ENCODE measurements at regions not wholly inside any gene's neighbourhood (a gene's known extent, or its start where the extent isn't known, plus 50 kb on each side); places are given as distances from the start of the nearest gene placed in this dataset.

- no peaks in the 10 kb centered on the region for H3K9me3 ChIP-seq
- DNase-seq, result no peak
- no peak overlapping the region for H3K27ac ChIP-seq
- intact Hi-C loops (cut with DNase I), result no loop called here
- TF ChIP-seq POLR2A (IDR thresholded peaks at IDR 0.05) (no peak), CTCF (IDR thresholded peaks at IDR 0.05) (no peak)
- H3K36me3 ChIP-seq, result no peaks in the 10 kb centered on the region
- H3K27me3 ChIP-seq, result no peaks in the 10 kb centered on the region
- H3K4me3 ChIP-seq (replicated peaks in 1 of 3), result no peak overlapping the region
- no peaks in the 10 kb centered on the region for H3K4me1 ChIP-seq
These were observed 79.0 kb upstream of the BMP5 start for GRCh38 chr6:55954436-55954835.

DNA sequence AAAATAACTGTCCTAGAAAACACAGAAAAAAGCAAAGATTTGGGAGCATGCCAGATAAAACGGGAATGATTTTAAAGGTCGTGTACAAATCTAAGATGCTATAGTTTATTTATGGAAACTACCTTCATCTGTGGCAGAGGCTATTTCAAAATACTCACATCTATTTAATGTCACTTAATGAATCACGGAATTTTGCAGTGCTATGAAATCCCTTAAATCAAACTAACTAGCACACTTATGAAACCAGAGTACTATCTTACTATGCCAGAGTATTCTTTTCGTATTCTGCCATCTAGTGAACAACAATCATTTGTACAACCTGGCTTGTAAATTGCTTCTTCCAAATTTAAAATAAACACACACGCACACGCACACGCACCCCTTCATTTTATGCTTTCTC, 77.9 kb upstream of the BMP5 start:
- WGBS, 2 donors, result 30 to 36% methylated on average over 7 of the region's 7 CpGs
- DNase-seq, result no peak
- Histone ChIP-seq H3K36me3 (no peaks in the 10 kb centered on the region), H3K4me1 (no peaks in the 10 kb centered on the region), H3K4me3 (replicated peaks in 1 of 3) (no peak overlapping the region), H3K27me3 (no peaks in the 10 kb centered on the region), H3K9me3 (no peaks in the 10 kb centered on the region), H3K27ac (no peak overlapping the region)
- intact Hi-C loops (cut with DNase I), result no loop called here
- TF ChIP-seq CTCF (IDR thresholded peaks at IDR 0.05) (peak in 3 of 6 experiments; percentile 26 to 39 (median 31)), POLR2A (IDR thresholded peaks at IDR 0.05) (no peak)

GRCh38 chr6:55950071-55950814, 74.9 kb upstream of the BMP5 start:
- TF ChIP-seq CTCF (IDR thresholded peaks at IDR 0.05), result no peak
- no peak for TF ChIP-seq POLR2A (IDR thresholded peaks at IDR 0.05)
- Histone ChIP-seq H3K4me1 (no peaks in the 10 kb centered on the region), H3K4me3 (replicated peaks in 1 of 3) (no peak overlapping the region), H3K36me3 (no peaks in the 10 kb centered on the region), H3K27ac (no peak overlapping the region), H3K9me3 (no peaks in the 10 kb centered on the region), H3K27me3 (no peaks in the 10 kb centered on the region)
- intact Hi-C loops (cut with DNase I), result no loop called here
- WGBS, 2 donors, result 92 to 96% methylated on average over 8 to 14 of the region's 26 CpGs
- DNase-seq, result no peak

DNA sequence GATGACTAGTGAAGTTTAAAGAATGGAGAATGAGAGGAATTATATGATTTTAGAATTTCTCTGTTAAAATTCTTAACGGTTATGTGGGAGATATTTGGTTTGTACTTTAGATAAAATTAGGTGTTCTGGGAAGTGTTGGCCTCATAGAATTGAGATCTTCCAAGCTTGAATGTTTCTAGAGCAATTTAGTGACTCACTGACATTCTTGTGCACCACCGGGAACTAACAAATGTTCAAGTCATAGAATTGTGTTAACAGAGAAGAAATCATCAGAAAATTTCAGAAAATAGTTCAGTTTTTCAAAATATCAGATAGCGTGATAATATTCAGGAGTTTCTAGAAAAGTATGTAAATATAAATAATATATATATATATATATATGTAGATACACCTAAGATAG, 67.9 kb upstream of the BMP5 start:
- 68 to 72% methylated on average over 3 of the region's 3 CpGs for WGBS, 2 donors
- Histone ChIP-seq H3K36me3 (no peaks in the 10 kb centered on the region), H3K9me3 (no peaks in the 10 kb centered on the region), H3K27ac (no peak overlapping the region), H3K4me1 (no peaks in the 10 kb centered on the region), H3K27me3 (no peaks in the 10 kb centered on the region), H3K4me3 (replicated peaks in 1 of 3) (no peak overlapping the region)
- TF ChIP-seq POLR2A (IDR thresholded peaks at IDR 0.05), result no peak
- TF ChIP-seq CTCF (IDR thresholded peaks at IDR 0.05), result no peak
- DNase-seq, result no peak
- intact Hi-C loops (cut with DNase I), result no loop called here

DNA sequence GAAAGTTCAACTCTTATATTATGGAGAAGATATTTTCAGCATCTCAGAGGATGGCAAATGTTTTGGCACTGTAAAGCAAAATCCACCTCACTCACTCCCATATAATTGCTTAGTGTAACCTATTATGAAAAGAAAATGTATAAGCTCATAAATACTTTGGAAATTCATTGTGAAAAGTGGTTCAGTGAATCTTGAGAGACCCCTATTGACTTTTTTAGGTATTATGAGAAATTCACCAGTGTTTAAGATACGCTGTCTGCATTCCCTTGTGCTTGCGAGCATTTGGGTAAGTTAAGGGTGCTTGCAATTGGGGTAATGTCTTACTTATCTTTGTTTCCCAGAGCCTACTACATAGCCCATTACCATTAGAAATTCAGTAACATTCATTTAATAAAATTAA, 66.3 kb upstream of the BMP5 start:
- Histone ChIP-seq H3K4me1 (no peaks in the 10 kb centered on the region), H3K9me3 (no peaks in the 10 kb centered on the region), H3K36me3 (no peaks in the 10 kb centered on the region), H3K27ac (no peak overlapping the region), H3K4me3 (replicated peaks in 1 of 3) (no peak overlapping the region), H3K27me3 (no peaks in the 10 kb centered on the region)
- no peak for TF ChIP-seq CTCF (IDR thresholded peaks at IDR 0.05)
- no peak for TF ChIP-seq POLR2A (IDR thresholded peaks at IDR 0.05)
- WGBS, 2 donors, result 90 to 92% methylated on average over 2 of the region's 2 CpGs
- no peak for DNase-seq
- intact Hi-C loops (cut with DNase I), result no loop called here

All from thyroid gland (tissue), 4 donors.